PC-3 (cell line): ENCODE measurements at regions not wholly inside any gene's neighbourhood (a gene's known extent, or its start where the extent isn't known, plus 50 kb on each side); places are given as distances from the start of the nearest gene placed in this dataset.

Experiments
- ATAC-seq: fragments of 200-7000 bp; cut with Tn5 transposase; 2 replicates; pipeline ENCODE4 v1.9.1; 2020; ENCODE audit warnings: mild to moderate bottlenecking, moderate library complexity
- BruUV-seq: library from RNA; stranded (reverse); fragments of 400-500 nt; replicated peaks from 2 replicates; lab custom pipeline; 2021; lab: Mats Ljungman, UMichigan
- CTCF ChIA-PET: fragments of 300-600 bp; sonication (Branson Sonifier 250); formaldehyde crosslinking; loops from one replicate; lab custom pipeline; 2022; ENCODE audit warnings: antibody characterized with exemption; lab: Charles Lee
- POLR2A ChIA-PET: fragments of 300-600 bp; sonication (Branson Sonifier 250); formaldehyde crosslinking; loops from one replicate; lab custom pipeline; 2022; ENCODE audit warnings: antibody characterized with exemption; ENCODE audit not compliant: unreplicated experiment; lab: Charles Lee
- DNase-seq: peaks from one replicate; pipeline ENCODE4 v3.0.0-alpha.2; 2015
- H2AFZ ChIP-seq: fragments of 300-600 bp; sonication (generic); 2 replicates; pipeline ENCODE4 v1.6.0; 2016; ENCODE audit warnings: antibody characterized with exemption, low read length
- H3F3A ChIP-seq: fragments of 300-600 bp; sonication (generic); one replicate; pipeline ENCODE4 v1.6.0; 2017; ENCODE audit warnings: antibody characterized with exemption, low read length, control low read depth, mild to moderate bottlenecking; ENCODE audit not compliant: unreplicated experiment
- H3K27ac ChIP-seq: fragments of 300-600 bp; sonication (generic); 2 replicates; pipeline ENCODE4 v1.5.1; 2016; ENCODE audit warnings: mild to moderate bottlenecking, low read length
- H3K27me3 ChIP-seq: fragments of 300-600 bp; sonication (generic); 2 replicates; pipeline ENCODE4 v1.6.1; 2016; ENCODE audit warnings: low read length, mixed read lengths
- H3K36me3 ChIP-seq: fragments of 300-600 bp; sonication (generic); 2 replicates; pipeline ENCODE4 v1.6.1; 2016; ENCODE audit warnings: low read depth, mixed run types, low read length, mixed read lengths
- H3K4me1 ChIP-seq: fragments of 300-600 bp; sonication (generic); 2 replicates; pipeline ENCODE4 v1.5.1; 2016; ENCODE audit warnings: low read length; ENCODE audit not compliant: insufficient read depth
- H3K4me2 ChIP-seq: fragments of 300-600 bp; sonication (generic); 2 replicates; pipeline ENCODE4 v1.6.0; 2016; ENCODE audit warnings: low read length
- H3K4me3 ChIP-seq: fragments of 300-600 bp; sonication (generic); 2 replicates; pipeline ENCODE4 v1.5.1; 2016; ENCODE audit warnings: mild to moderate bottlenecking, low read length, mixed read lengths
- H3K79me2 ChIP-seq: fragments of 300-600 bp; sonication (generic); 2 replicates; pipeline ENCODE4 v1.6.1; 2017; ENCODE audit warnings: low read length, mixed read lengths
- H3K9ac ChIP-seq: fragments of 300-600 bp; sonication (generic); 2 replicates; pipeline ENCODE4 v1.6.0; 2016; ENCODE audit warnings: mild to moderate bottlenecking, low read length
- H3K9me2 ChIP-seq: fragments of 300-600 bp; sonication (generic); replicated peaks from 2 replicates; pipeline ENCODE4 v1.6.1; 2016; ENCODE audit warnings: mixed run types, low read length, mixed read lengths
- H3K9me3 ChIP-seq: fragments of 300-600 bp; sonication (generic); 2 replicates; pipeline ENCODE4 v1.6.1; 2016; ENCODE audit warnings: low read length, mixed read lengths
- H4K20me1 ChIP-seq: fragments of 300-600 bp; sonication (generic); 2 replicates; pipeline ENCODE4 v1.6.1; 2016; ENCODE audit warnings: low read length, mixed read lengths
- EZH2 ChIP-seq: fragments of 300-600 bp; sonication (generic); IDR thresholded peaks from one replicate; pipeline ENCODE4 v1.6.1; 2017; ENCODE audit warnings: antibody characterized with exemption, mild to moderate bottlenecking, low read length; ENCODE audit not compliant: unreplicated experiment
- EZH2phosphoT487 ChIP-seq: fragments of 300-600 bp; sonication (generic); IDR thresholded peaks from 2 replicates; pipeline ENCODE4 v1.6.1; 2018; ENCODE audit warnings: mild to moderate bottlenecking, antibody characterized with exemption, low read length, borderline replicate concordance
- intact Hi-C: fragments of 100-400 bp; cut with micrococcal nuclease; formaldehyde crosslinking; loops from 2 replicates; pipeline ENCODE4 v1.9.0; 2023
- TF ChIP-seq, protein P1 (sequence below): fragments of 300-600 bp; sonication (generic); conservative IDR thresholded peaks from 2 replicates; pipeline ENCODE4 v1.5.1; 2017; ENCODE audit warnings: antibody characterized with exemption, low read depth, mild to moderate bottlenecking, low read length

DNA sequence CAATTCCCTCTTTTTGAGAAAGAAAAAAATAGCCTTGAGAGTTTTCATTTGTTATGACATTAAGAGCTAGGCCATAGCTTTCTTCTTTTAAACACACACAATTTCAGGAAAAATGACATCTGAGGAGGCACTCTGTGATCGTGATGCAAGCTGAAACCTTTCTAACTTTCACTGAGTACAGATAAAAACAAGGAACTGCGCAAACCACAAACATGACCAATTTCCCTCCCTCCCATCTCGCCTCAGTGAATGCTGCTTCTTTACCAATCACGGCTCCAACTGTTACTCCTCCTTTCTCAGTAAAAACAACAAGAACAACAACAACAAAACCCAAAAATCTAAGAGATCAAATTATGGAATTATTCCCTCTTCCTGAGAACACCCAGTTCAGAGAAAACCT is 626.8 kb downstream of the TLL1 start:
- Histone ChIP-seq H3K9me3 (no peaks in the 10 kb centered on the region), H3K36me3 (no peaks in the 10 kb centered on the region), H3K27ac (no peak overlapping the region), H2AFZ (peak overlapping the region; percentile 57; the same call in 1 of the 2 replicates), H3K4me2 (no peak overlapping the region), H3K79me2 (no peaks in the 10 kb centered on the region), H3K9me2 (no peaks in the 10 kb centered on the region), H4K20me1 (no peaks in the 10 kb centered on the region), H3F3A (no peaks in the 10 kb centered on the region), H3K4me1 (no peaks in the 10 kb centered on the region), H3K27me3 (no peaks in the 10 kb centered on the region), H3K9ac (no peak overlapping the region), H3K4me3 (no peak overlapping the region)
- ChIA-PET POLR2A (no interaction called here), CTCF (no interaction called here)
- DNase-seq (no peak), ATAC-seq (no peak)
- intact Hi-C loops = loop anchor here (10.0 kb wide), 1 partner anchor 335 kb away; no protein-coding TSS in a partner anchor
- BruUV-seq = no TSS peak
- TF ChIP-seq EZH2 (no peak), EZH2phosphoT487 (no peak)
- TF ChIP-seq, protein P1, sequence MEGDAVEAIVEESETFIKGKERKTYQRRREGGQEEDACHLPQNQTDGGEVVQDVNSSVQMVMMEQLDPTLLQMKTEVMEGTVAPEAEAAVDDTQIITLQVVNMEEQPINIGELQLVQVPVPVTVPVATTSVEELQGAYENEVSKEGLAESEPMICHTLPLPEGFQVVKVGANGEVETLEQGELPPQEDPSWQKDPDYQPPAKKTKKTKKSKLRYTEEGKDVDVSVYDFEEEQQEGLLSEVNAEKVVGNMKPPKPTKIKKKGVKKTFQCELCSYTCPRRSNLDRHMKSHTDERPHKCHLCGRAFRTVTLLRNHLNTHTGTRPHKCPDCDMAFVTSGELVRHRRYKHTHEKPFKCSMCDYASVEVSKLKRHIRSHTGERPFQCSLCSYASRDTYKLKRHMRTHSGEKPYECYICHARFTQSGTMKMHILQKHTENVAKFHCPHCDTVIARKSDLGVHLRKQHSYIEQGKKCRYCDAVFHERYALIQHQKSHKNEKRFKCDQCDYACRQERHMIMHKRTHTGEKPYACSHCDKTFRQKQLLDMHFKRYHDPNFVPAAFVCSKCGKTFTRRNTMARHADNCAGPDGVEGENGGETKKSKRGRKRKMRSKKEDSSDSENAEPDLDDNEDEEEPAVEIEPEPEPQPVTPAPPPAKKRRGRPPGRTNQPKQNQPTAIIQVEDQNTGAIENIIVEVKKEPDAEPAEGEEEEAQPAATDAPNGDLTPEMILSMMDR = no peak

DNA sequence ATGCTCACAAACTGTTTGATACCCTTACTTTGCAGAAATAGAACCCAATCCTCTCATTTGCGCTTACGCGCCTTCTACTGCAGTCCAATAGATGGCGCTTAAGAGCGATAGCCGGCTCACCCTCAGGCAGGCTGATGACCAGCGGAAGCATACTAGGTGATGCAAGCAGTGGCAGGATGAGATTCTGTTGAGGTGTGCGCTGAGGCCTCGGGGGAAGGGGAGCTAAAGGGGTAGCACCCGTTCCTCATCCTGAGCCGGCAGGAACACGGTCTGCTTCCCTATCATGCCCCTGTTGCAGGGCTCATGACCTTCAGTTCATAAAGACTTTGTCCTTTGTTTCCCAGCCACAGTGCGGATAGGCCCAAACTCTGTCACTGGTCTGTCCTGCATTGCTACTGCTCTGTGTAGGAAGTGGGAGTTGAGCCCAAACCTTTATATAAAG is 628.9 kb downstream of the TLL1 start:
- H3K4me1 ChIP-seq = no peaks in the 10 kb centered on the region
- no peaks in the 10 kb centered on the region for H3K36me3 ChIP-seq
- no peaks in the 10 kb centered on the region for H4K20me1 ChIP-seq
- no peak for DNase-seq
- no peak overlapping the region for H3K4me3 ChIP-seq
- no peak overlapping the region for H3K27ac ChIP-seq
- no TSS peak for BruUV-seq
- no peaks in the 10 kb centered on the region for H3F3A ChIP-seq
- H3K79me2 ChIP-seq = no peaks in the 10 kb centered on the region
- no peak for TF ChIP-seq EZH2
- TF ChIP-seq, protein P1 = peak; percentile 39; the same call in 1 of the 2 replicates
- no peak for TF ChIP-seq EZH2phosphoT487
- no peaks in the 10 kb centered on the region for H3K27me3 ChIP-seq
- ChIA-PET POLR2A (no interaction called here), CTCF (no interaction called here)
- no peak overlapping the region for H3K9ac ChIP-seq
- ATAC-seq = no peak
- H3K9me2 ChIP-seq = no peaks in the 10 kb centered on the region
- H3K9me3 ChIP-seq = no peaks in the 10 kb centered on the region
- H2AFZ ChIP-seq = no peak overlapping the region
- no peak overlapping the region for H3K4me2 ChIP-seq
- intact Hi-C loops = no loop called here

DNA sequence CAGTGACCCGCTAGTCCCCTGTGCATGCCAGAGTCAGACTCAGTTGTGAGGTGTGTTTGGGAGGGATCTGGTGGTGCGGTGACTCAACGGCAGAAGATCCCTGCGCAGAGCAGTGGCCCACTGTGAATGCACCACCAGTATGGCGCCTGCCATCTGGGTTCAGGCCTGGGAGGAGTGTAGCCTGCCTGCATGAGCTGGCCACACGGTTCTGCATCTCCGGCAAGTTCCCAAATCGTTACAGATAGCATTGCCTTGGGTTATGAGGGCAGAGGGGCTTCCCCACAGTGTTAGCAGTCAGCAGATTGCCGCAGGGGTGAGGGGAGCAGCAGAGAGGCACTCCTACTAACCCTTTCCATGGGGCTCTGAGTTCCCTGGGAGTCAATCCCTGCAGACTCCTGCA is 629.6 kb downstream of the TLL1 start:
- Histone ChIP-seq H3F3A (no peaks in the 10 kb centered on the region), H3K27me3 (no peaks in the 10 kb centered on the region), H2AFZ (no peak overlapping the region), H3K9ac (no peak overlapping the region), H3K4me2 (no peak overlapping the region), H3K4me3 (no peak overlapping the region), H3K9me2 (no peaks in the 10 kb centered on the region), H3K4me1 (no peaks in the 10 kb centered on the region), H3K36me3 (no peaks in the 10 kb centered on the region), H3K27ac (no peak overlapping the region), H3K9me3 (no peaks in the 10 kb centered on the region), H3K79me2 (no peaks in the 10 kb centered on the region), H4K20me1 (no peaks in the 10 kb centered on the region)
- BruUV-seq = no TSS peak
- intact Hi-C loops = no loop called here
- TF ChIP-seq EZH2phosphoT487 (no peak), EZH2 (no peak)
- TF ChIP-seq, protein P1 = no peak
- POLR2A ChIA-PET = no interaction called here
- CTCF ChIA-PET = no interaction called here
- DNase-seq (no peak), ATAC-seq (no peak)
